ENCODE measurements at regions not wholly inside any gene's neighbourhood (a gene's known extent, or its start where the extent isn't known, plus 50 kb on each side); places are given as distances from the start of the nearest gene placed in this dataset.

- TF ChIP-seq, protein P1, sequence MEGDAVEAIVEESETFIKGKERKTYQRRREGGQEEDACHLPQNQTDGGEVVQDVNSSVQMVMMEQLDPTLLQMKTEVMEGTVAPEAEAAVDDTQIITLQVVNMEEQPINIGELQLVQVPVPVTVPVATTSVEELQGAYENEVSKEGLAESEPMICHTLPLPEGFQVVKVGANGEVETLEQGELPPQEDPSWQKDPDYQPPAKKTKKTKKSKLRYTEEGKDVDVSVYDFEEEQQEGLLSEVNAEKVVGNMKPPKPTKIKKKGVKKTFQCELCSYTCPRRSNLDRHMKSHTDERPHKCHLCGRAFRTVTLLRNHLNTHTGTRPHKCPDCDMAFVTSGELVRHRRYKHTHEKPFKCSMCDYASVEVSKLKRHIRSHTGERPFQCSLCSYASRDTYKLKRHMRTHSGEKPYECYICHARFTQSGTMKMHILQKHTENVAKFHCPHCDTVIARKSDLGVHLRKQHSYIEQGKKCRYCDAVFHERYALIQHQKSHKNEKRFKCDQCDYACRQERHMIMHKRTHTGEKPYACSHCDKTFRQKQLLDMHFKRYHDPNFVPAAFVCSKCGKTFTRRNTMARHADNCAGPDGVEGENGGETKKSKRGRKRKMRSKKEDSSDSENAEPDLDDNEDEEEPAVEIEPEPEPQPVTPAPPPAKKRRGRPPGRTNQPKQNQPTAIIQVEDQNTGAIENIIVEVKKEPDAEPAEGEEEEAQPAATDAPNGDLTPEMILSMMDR (IDR thresholded peaks at IDR 0.05; ENCODE audit: low read depth, low read length): no peak
- TF ChIP-seq POLR2A (IDR thresholded peaks at IDR 0.05; ENCODE audit: extremely low read depth, insufficient read length): no peak
- TF ChIP-seq MYC (IDR thresholded peaks at IDR 0.05; ENCODE audit: low read depth, low read length): no peak
- TF ChIP-seq MAX (IDR thresholded peaks at IDR 0.05; ENCODE audit: low read depth, low read length): no peak
Observed at GRCh38 chr13:107803822-107804495, 411.4 kb downstream of the LIG4 start.

All from NB4 (cell line).